Choroid plexus epithelial cell (primary cell): ENCODE measurements at regions not wholly inside any gene's neighbourhood (a gene's known extent, or its start where the extent isn't known, plus 50 kb on each side); places are given as distances from the start of the nearest gene placed in this dataset.

Source experiments
- DNase-seq: peaks from one replicate; pipeline ENCODE4 v3.0.0-alpha.2; 2010; ENCODE audit warnings: low read depth
- H3K4me3 ChIP-seq: 2 replicates; pipeline ENCODE4 v1.5.1; 2011; ENCODE audit warnings: low read depth, mild to moderate bottlenecking, control low read depth, low read length, moderate library complexity
- CTCF ChIP-seq: conservative IDR thresholded peaks from 2 replicates; pipeline ENCODE4 v1.5.1; 2011; ENCODE audit warnings: low read depth, mild to moderate bottlenecking, control low read depth, inconsistent platforms, low read length, moderate library complexity

GRCh38 chr6:155913816-155914215 is 458.2 kb upstream of the NOX3 start:
- no peak for DNase-seq
- no peak overlapping the region for H3K4me3 ChIP-seq
- TF ChIP-seq CTCF: no peak

- TF ChIP-seq CTCF: no peak
- no peak overlapping the region for H3K4me3 ChIP-seq
- DNase-seq: no peak
These were observed 454.1 kb upstream of the NOX3 start for GRCh38 chr6:155909710-155910109.

- DNase-seq: no peak
- no peak for TF ChIP-seq CTCF
- no peak overlapping the region for H3K4me3 ChIP-seq
These were observed 440.0 kb upstream of the NOX3 start for GRCh38 chr6:155895641-155896040.

- no peak for TF ChIP-seq CTCF
- no peak overlapping the region for H3K4me3 ChIP-seq
- DNase-seq: no peak
These were observed 439.1 kb upstream of the NOX3 start for GRCh38 chr6:155894758-155895157.

- no peak for TF ChIP-seq CTCF
- DNase-seq: no peak
- no peak overlapping the region for H3K4me3 ChIP-seq
These were observed 438.6 kb upstream of the NOX3 start for GRCh38 chr6:155894262-155894661.

GRCh38 chr6:155890409-155890808 is 434.8 kb upstream of the NOX3 start:
- no peak for DNase-seq
- TF ChIP-seq CTCF: no peak
- no peak overlapping the region for H3K4me3 ChIP-seq

- no peak overlapping the region for H3K4me3 ChIP-seq
- DNase-seq: no peak
- no peak for TF ChIP-seq CTCF
These were observed 433.8 kb upstream of the NOX3 start for GRCh38 chr6:155889410-155889809.
